ENCODE measurements at regions not wholly inside any gene's neighbourhood (a gene's known extent, or its start where the extent isn't known, plus 50 kb on each side); places are given as distances from the start of the nearest gene placed in this dataset.

GRCh38 chr3:159443266-159443665 is 545.4 kb upstream of the IL12A start:
- no peak for TF ChIP-seq CTCF (optimal IDR thresholded peaks at IDR 0.05 in 1 of 3, IDR thresholded peaks at IDR 0.05 in 1 of 3, conservative IDR thresholded peaks at IDR 0.05 in 1 of 3; ENCODE audit: extremely low read depth in 1 of 3, insufficient read depth in 2 of 3, low read length in 3 of 3)
- TF ChIP-seq EZH2 (IDR thresholded peaks at IDR 0.05; ENCODE audit: low read length) = no peak
